T-cell (primary cell): ENCODE measurements at regions not wholly inside any gene's neighbourhood (a gene's known extent, or its start where the extent isn't known, plus 50 kb on each side); places are given as distances from the start of the nearest gene placed in this dataset.

Experiments
- ATAC-seq, 4 experiments: fragments of 200-7000 bp in 3 of 4; fragments of 150-1000 bp in 1 of 4; cut with Tn5 transposase; replicated peaks in 1 of 4; 1 replicate in 3 of 4; 2 replicates in 1 of 4; pipeline ENCODE4 v1.10.0; 2021; ENCODE audit warnings: moderate library complexity in 3 of 4, mild to moderate bottlenecking in 2 of 4, moderate number of reproducible peaks in 1 of 4
- CTCF ChIA-PET, 2 donors: fragments of 300-600 bp; sonication (Branson Sonifier 250); formaldehyde crosslinking; loops; one replicate each; lab custom pipeline; 2022; ENCODE audit warnings: antibody characterized with exemption in 2 of 2; lab: Charles Lee
- POLR2A ChIA-PET, 2 donors: fragments of 300-600 bp; sonication (Branson Sonifier 250); formaldehyde crosslinking; loops; one replicate each; lab custom pipeline; 2022; ENCODE audit warnings: antibody characterized with exemption in 2 of 2; lab: Charles Lee
- DNase-seq, 35 experiments: peaks; one replicate each; pipeline versions ENCODE4 v3.0.0 to v3.0.0-alpha.2; 2013 to 2023
- H3K27ac ChIP-seq: one replicate; pipeline ENCODE4 v1.5.1; 2013; ENCODE audit warnings: low read length
- H3K27me3 ChIP-seq, 2 experiments: replicated peaks in 1 of 2; 1 replicate in 1 of 2; 2 replicates in 1 of 2; pipeline versions ENCODE4 v1.6.1 to v1.7.0; 2013; ENCODE audit warnings: low read length in 1 of 2, mixed read lengths in 1 of 2; ENCODE audit not compliant: control insufficient read depth in 2 of 2, insufficient read depth in 2 of 2; ENCODE audit errors: extremely low read depth in 1 of 2
- H3K36me3 ChIP-seq, 2 donors: 1 replicate in 1 of 2; 2 replicates in 1 of 2; pipeline versions ENCODE4 v1.6.1 to v1.7.0; 2013; ENCODE audit warnings: low read length in 1 of 2; ENCODE audit not compliant: control insufficient read depth in 2 of 2, insufficient read depth in 1 of 2; ENCODE audit errors: extremely low read depth in 1 of 2
- H3K4me1 ChIP-seq, 2 experiments: 1 replicate in 1 of 2; 2 replicates in 1 of 2; pipeline versions ENCODE4 v1.6.1 to v1.7.0; 2013; ENCODE audit warnings: low read length in 2 of 2, mixed read lengths in 1 of 2; ENCODE audit not compliant: insufficient read depth in 2 of 2, control insufficient read depth in 1 of 2; ENCODE audit errors: extremely low read depth in 1 of 2
- H3K4me3 ChIP-seq, 2 donors: 1 replicate in 1 of 2; 2 replicates in 1 of 2; pipeline versions ENCODE4 v1.5.1 to v1.7.0; 2013; ENCODE audit warnings: mild to moderate bottlenecking in 2 of 2, low read length in 1 of 2, moderate library complexity in 1 of 2; ENCODE audit not compliant: control insufficient read depth in 1 of 2; ENCODE audit errors: extremely low read depth in 1 of 2
- H3K9me3 ChIP-seq: 2 replicates; pipeline ENCODE4 v1.7.0; 2013
- H3K27ac Mint-ChIP-seq, 2 donors: one replicate each; pipeline ENCODE4 v1.8.0; 2020 to 2021; ENCODE audit warnings: mild to moderate bottlenecking in 2 of 2, mixed read lengths in 2 of 2
- H3K27me3 Mint-ChIP-seq, 2 donors: one replicate each; pipeline ENCODE4 v1.8.0; 2021 to 2022; ENCODE audit warnings: mixed read lengths in 2 of 2
- H3K36me3 Mint-ChIP-seq: one replicate; pipeline ENCODE4 v1.8.0; 2021; ENCODE audit warnings: mixed read lengths
- H3K4me1 Mint-ChIP-seq, 3 donors: one replicate each; pipeline ENCODE4 v1.8.0; 2020 to 2022; ENCODE audit warnings: mixed read lengths in 3 of 3, mild to moderate bottlenecking in 1 of 3
- H3K4me3 Mint-ChIP-seq, 3 donors: one replicate each; pipeline ENCODE4 v1.8.0; 2020 to 2022; ENCODE audit warnings: mild to moderate bottlenecking in 3 of 3, mixed read lengths in 3 of 3, moderate library complexity in 3 of 3
- H3K9me3 Mint-ChIP-seq, 3 donors: one replicate each; pipeline ENCODE4 v1.8.0; 2020 to 2022; ENCODE audit warnings: mixed read lengths in 3 of 3
- WGBS: methylation state at CpG from one replicate; pipeline ENCODE4 v1.1.5; 2013; ENCODE audit warnings: missing lambda C conversion rate; ENCODE audit not compliant: insufficient coverage; 5-methylcytosine and 5-hydroxymethylcytosine counted together

GRCh38 chr9:124116683-124117363 lies 105.3 kb downstream of the LHX2 start:
- POLR2A ChIA-PET: no interaction called here
- no peaks in the 10 kb centered on the region for H3K9me3 ChIP-seq
- H3K36me3 ChIP-seq: no peaks in the 10 kb centered on the region
- Mint-ChIP-seq H3K4me3 (no peak overlapping the region), H3K36me3 (no peaks in the 10 kb centered on the region), H3K27me3 (peaks cover 26 to 34% of the 10 kb centered on the region in 2 donors), H3K4me1 (no peaks in the 10 kb centered on the region), H3K9me3 (peaks cover 3 to 14% (median 11%) of the 10 kb centered on the region in 3 donors), H3K27ac (no peak overlapping the region)
- H3K4me1 ChIP-seq: no peaks in the 10 kb centered on the region
- CTCF ChIA-PET: no interaction called here
- H3K27ac ChIP-seq: no peak overlapping the region
- H3K4me3 ChIP-seq: no peak overlapping the region
- peaks cover 0 to 39% of the 10 kb centered on the region in 2 experiments for H3K27me3 ChIP-seq
- ATAC-seq (no peak), DNase-seq (no peak)
- WGBS: 86% methylated on average over 2 of the region's 9 CpGs

- DNase-seq (no peak), ATAC-seq (no peak)
- 64% methylated on average over 5 of the region's 6 CpGs for WGBS
- Mint-ChIP-seq H3K27ac (no peak overlapping the region), H3K4me3 (no peak overlapping the region), H3K4me1 (no peaks in the 10 kb centered on the region), H3K27me3 (peaks cover 22 to 29% of the 10 kb centered on the region in 2 donors), H3K9me3 (peaks cover 3 to 15% (median 11%) of the 10 kb centered on the region in 3 donors), H3K36me3 (no peaks in the 10 kb centered on the region)
- no peaks in the 10 kb centered on the region for H3K36me3 ChIP-seq
- CTCF ChIA-PET: interaction anchor here in 1 of 2 donors (0.6 kb wide), 1 partner anchor 11 kb away, joined by 3 read pairs; no protein-coding TSS in a partner anchor
- H3K9me3 ChIP-seq: no peaks in the 10 kb centered on the region
- H3K27ac ChIP-seq: no peak overlapping the region
- peaks cover 0 to 30% of the 10 kb centered on the region in 2 experiments for H3K27me3 ChIP-seq
- POLR2A ChIA-PET: no interaction called here
- H3K4me1 ChIP-seq: no peaks in the 10 kb centered on the region
- no peak overlapping the region for H3K4me3 ChIP-seq
Observed at GRCh38 chr9:124118894-124119293, 107.3 kb downstream of the LHX2 start.

- no peak overlapping the region for H3K27ac Mint-ChIP-seq
- no CpG with 5 or more reads among the region's 3 CpGs for WGBS
Observed at GRCh38 chr9:124120272-124120671, 108.7 kb downstream of the LHX2 start.

GRCh38 chr9:124121725-124122124 lies 110.2 kb downstream of the LHX2 start:
- Histone ChIP-seq H3K4me3 (no peak overlapping the region), H3K27ac (no peak overlapping the region), H3K4me1 (peaks cover 0 to 1% of the 10 kb centered on the region in 2 experiments), H3K36me3 (no peaks in the 10 kb centered on the region), H3K27me3 (peaks cover 0 to 31% of the 10 kb centered on the region in 2 experiments), H3K9me3 (no peaks in the 10 kb centered on the region)
- peaks cover 10 to 30% of the 10 kb centered on the region in 2 donors for H3K27me3 Mint-ChIP-seq
- H3K36me3 Mint-ChIP-seq: no peaks in the 10 kb centered on the region
- CTCF ChIA-PET: no interaction called here
- ATAC-seq (no peak), DNase-seq (no peak)
- no peaks in the 10 kb centered on the region for H3K4me1 Mint-ChIP-seq
- no CpG with 5 or more reads among the region's 1 CpG for WGBS
- no peak overlapping the region for H3K27ac Mint-ChIP-seq
- H3K4me3 Mint-ChIP-seq: no peak overlapping the region
- POLR2A ChIA-PET: no interaction called here
- peaks cover 3 to 10% (median 4%) of the 10 kb centered on the region in 3 donors for H3K9me3 Mint-ChIP-seq

More at GRCh38 chr9:124120272-124120671, 108.7 kb downstream of the LHX2 start:
- no peak overlapping the region for H3K4me3 Mint-ChIP-seq
- DNase-seq (no peak), ATAC-seq (no peak)
- Histone ChIP-seq H3K4me1 (no peaks in the 10 kb centered on the region), H3K27me3 (peaks cover 0 to 23% of the 10 kb centered on the region in 2 experiments), H3K9me3 (no peaks in the 10 kb centered on the region), H3K27ac (no peak overlapping the region), H3K36me3 (no peaks in the 10 kb centered on the region), H3K4me3 (no peak overlapping the region)
- no peaks in the 10 kb centered on the region for H3K36me3 Mint-ChIP-seq
- no peaks in the 10 kb centered on the region for H3K4me1 Mint-ChIP-seq
- peaks cover 13 to 39% of the 10 kb centered on the region in 2 donors for H3K27me3 Mint-ChIP-seq
- peaks cover 3 to 15% (median 11%) of the 10 kb centered on the region in 3 donors for H3K9me3 Mint-ChIP-seq
- ChIA-PET POLR2A (no interaction called here), CTCF (no interaction called here)

- Mint-ChIP-seq H3K27me3 (peaks cover 10 to 25% of the 10 kb centered on the region in 2 donors), H3K4me1 (peaks cover 0 to 5% (median 4%) of the 10 kb centered on the region in 3 donors), H3K36me3 (no peaks in the 10 kb centered on the region), H3K27ac (no peak overlapping the region), H3K4me3 (no peak overlapping the region), H3K9me3 (peaks cover 0 to 5% (median 0%) of the 10 kb centered on the region in 3 donors)
- Histone ChIP-seq H3K4me3 (no peak overlapping the region), H3K27me3 (peaks cover 0 to 31% of the 10 kb centered on the region in 2 experiments), H3K27ac (no peak overlapping the region), H3K4me1 (peaks cover 0 to 5% of the 10 kb centered on the region in 2 experiments), H3K36me3 (no peaks in the 10 kb centered on the region), H3K9me3 (no peaks in the 10 kb centered on the region)
- DNase-seq (no peak), ATAC-seq (no peak)
- WGBS: 67% methylated on average over 1 of the region's 1 CpG
- POLR2A ChIA-PET: no interaction called here
- CTCF ChIA-PET: no interaction called here
Observed at GRCh38 chr9:124122321-124122720, 110.8 kb downstream of the LHX2 start.

GRCh38 chr9:124122813-124123462 lies 111.4 kb downstream of the LHX2 start:
- Mint-ChIP-seq H3K4me1 (peaks cover 0 to 5% (median 4%) of the 10 kb centered on the region in 3 donors), H3K27me3 (peaks cover 5 to 20% of the 10 kb centered on the region in 2 donors), H3K4me3 (no peak overlapping the region), H3K36me3 (no peaks in the 10 kb centered on the region), H3K27ac (no peak overlapping the region), H3K9me3 (peaks cover 0 to 5% (median 0%) of the 10 kb centered on the region in 3 donors)
- Histone ChIP-seq H3K27ac (no peak overlapping the region), H3K36me3 (no peaks in the 10 kb centered on the region), H3K4me1 (peaks cover 0 to 5% of the 10 kb centered on the region in 2 experiments), H3K9me3 (no peaks in the 10 kb centered on the region), H3K27me3 (peaks cover 0 to 25% of the 10 kb centered on the region in 2 experiments), H3K4me3 (no peak overlapping the region)
- ChIA-PET CTCF (interaction anchor here in 1 of 2 donors (0.6 kb wide), 1 partner anchor 1550 kb away, joined by 3 read pairs; no protein-coding TSS in a partner anchor), POLR2A (no interaction called here)
- ATAC-seq (no peak), DNase-seq (no peak)
- WGBS: no CpG with 5 or more reads among the region's 3 CpGs
